ENCODE measurements at regions not wholly inside any gene's neighbourhood (a gene's known extent, or its start where the extent isn't known, plus 50 kb on each side); places are given as distances from the start of the nearest gene placed in this dataset.

- peaks cover 1% of the 10 kb centered on the region for H3K79me1 ChIP-seq (ENCODE audit: low read length)
- no peak overlapping the region for H3K4ac ChIP-seq (ENCODE audit: low read depth, low read length)
- no peak overlapping the region for H4K8ac ChIP-seq (ENCODE audit: low read depth, low read length)
- no peak overlapping the region for H2BK120ac ChIP-seq (ENCODE audit: insufficient read depth, low read length, poor library complexity)
- no CpG with 5 or more reads among the region's 2 CpGs for WGBS (ENCODE audit: extremely low coverage, insufficient coverage, insufficient read length)
- H2BK12ac ChIP-seq (ENCODE audit: low read length) = no peak overlapping the region
- H3K9me3 ChIP-seq (ENCODE audit: insufficient read depth, low read depth, low read length) = no peaks in the 10 kb centered on the region
- H3K23ac ChIP-seq (ENCODE audit: low read length) = no peak overlapping the region
- H3K4me1 ChIP-seq (ENCODE audit: control insufficient read depth in 1 of 2, insufficient read depth in 2 of 2, low read length in 2 of 2) = peaks cover 3 to 9% of the 10 kb centered on the region in 2 experiments
- DNase-seq = no peak
- no peak overlapping the region for H4K12ac ChIP-seq (ENCODE audit: low read depth, low read length)
- no peak overlapping the region for H4K91ac ChIP-seq (ENCODE audit: low read depth, low read length)
- H3K18ac ChIP-seq (ENCODE audit: low read length) = no peak overlapping the region
- no peak overlapping the region for H3K4me2 ChIP-seq (ENCODE audit: low read length)
- peaks cover 2 to 3% of the 10 kb centered on the region in 2 experiments for H3K36me3 ChIP-seq (ENCODE audit: control insufficient read depth in 1 of 2, insufficient read depth in 2 of 2, low read length in 2 of 2)
- H3K9ac ChIP-seq (ENCODE audit: low read length) = no peak overlapping the region
- no peak overlapping the region for H3K4me3 ChIP-seq (ENCODE audit: low read depth, low read length)
- H3K27ac ChIP-seq (ENCODE audit: low read depth, low read length) = no peak overlapping the region
- H3K79me2 ChIP-seq (ENCODE audit: control insufficient read depth, insufficient read depth, low read length, poor library complexity) = no peaks in the 10 kb centered on the region
- no peak overlapping the region for H2AFZ ChIP-seq (ENCODE audit: insufficient read depth, low read length, poor library complexity)
- H3K27me3 ChIP-seq (ENCODE audit: insufficient read depth, low read length) = no peaks in the 10 kb centered on the region
- no peak overlapping the region for H2BK5ac ChIP-seq (ENCODE audit: low read depth, low read length, poor library complexity)
- H3K14ac ChIP-seq (ENCODE audit: low read length) = no peak overlapping the region
- H2AK5ac ChIP-seq (ENCODE audit: low read length) = no peak overlapping the region
These were observed 108.4 kb downstream of the RPL27A start for GRCh38 chr11:8790968-8791367.

DNA sequence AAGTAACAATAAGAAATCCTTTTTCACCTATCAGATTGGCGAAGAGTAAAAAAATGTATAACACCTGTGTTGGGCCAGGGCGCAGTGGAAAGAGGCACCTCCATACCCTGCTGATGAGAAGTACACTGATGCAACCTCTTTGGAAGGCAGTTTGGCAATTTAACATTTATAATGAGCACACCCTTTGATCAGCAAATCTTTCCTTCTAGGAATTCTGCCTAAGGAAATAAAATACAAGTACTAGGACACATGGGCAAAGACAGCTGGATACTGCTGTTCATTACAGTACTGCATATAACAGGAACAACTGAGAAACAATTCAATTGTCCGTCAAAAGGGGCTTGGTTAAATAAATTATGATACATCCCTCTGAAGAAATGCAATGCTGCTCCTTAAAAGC, 110.1 kb downstream of the RPL27A start:
- no peaks in the 10 kb centered on the region for H3K79me2 ChIP-seq (ENCODE audit: control insufficient read depth, insufficient read depth, low read length, poor library complexity)
- H3K14ac ChIP-seq (ENCODE audit: low read length) = no peak overlapping the region
- no peak overlapping the region for H4K8ac ChIP-seq (ENCODE audit: low read depth, low read length)
- no peak overlapping the region for H2AK5ac ChIP-seq (ENCODE audit: low read length)
- no peak overlapping the region for H2AFZ ChIP-seq (ENCODE audit: insufficient read depth, low read length, poor library complexity)
- H3K9me3 ChIP-seq (ENCODE audit: insufficient read depth, low read depth, low read length) = no peaks in the 10 kb centered on the region
- no peak overlapping the region for H3K18ac ChIP-seq (ENCODE audit: low read length)
- H4K12ac ChIP-seq (ENCODE audit: low read depth, low read length) = no peak overlapping the region
- no peak overlapping the region for H2BK12ac ChIP-seq (ENCODE audit: low read length)
- H3K79me1 ChIP-seq (ENCODE audit: low read length) = no peaks in the 10 kb centered on the region
- H3K4me2 ChIP-seq (ENCODE audit: low read length) = no peak overlapping the region
- DNase-seq = no peak
- H3K27ac ChIP-seq (ENCODE audit: low read depth, low read length) = no peak overlapping the region
- no peak overlapping the region for H3K9ac ChIP-seq (ENCODE audit: low read length)
- H2BK120ac ChIP-seq (ENCODE audit: insufficient read depth, low read length, poor library complexity) = no peak overlapping the region
- peaks cover 3 to 9% of the 10 kb centered on the region in 2 experiments for H3K4me1 ChIP-seq (ENCODE audit: control insufficient read depth in 1 of 2, insufficient read depth in 2 of 2, low read length in 2 of 2)
- no peak overlapping the region for H2BK5ac ChIP-seq (ENCODE audit: low read depth, low read length, poor library complexity)
- WGBS (ENCODE audit: extremely low coverage, insufficient coverage, insufficient read length) = no CpG with 5 or more reads among the region's 3 CpGs
- H3K23ac ChIP-seq (ENCODE audit: low read length) = no peak overlapping the region
- no peak overlapping the region for H4K91ac ChIP-seq (ENCODE audit: low read depth, low read length)
- H3K4me3 ChIP-seq (ENCODE audit: low read depth, low read length) = no peak overlapping the region
- no peaks in the 10 kb centered on the region for H3K27me3 ChIP-seq (ENCODE audit: insufficient read depth, low read length)
- H3K36me3 ChIP-seq (ENCODE audit: control insufficient read depth in 1 of 2, insufficient read depth in 2 of 2, low read length in 2 of 2) = peaks cover 0 to 3% of the 10 kb centered on the region in 2 experiments
- no peak overlapping the region for H3K4ac ChIP-seq (ENCODE audit: low read depth, low read length)

- H3K27ac ChIP-seq (ENCODE audit: low read depth, low read length) = no peak overlapping the region
- no peak overlapping the region for H2BK5ac ChIP-seq (ENCODE audit: low read depth, low read length, poor library complexity)
- H3K27me3 ChIP-seq (ENCODE audit: insufficient read depth, low read length) = no peaks in the 10 kb centered on the region
- H3K4me1 ChIP-seq (ENCODE audit: control insufficient read depth in 1 of 2, insufficient read depth in 2 of 2, low read length in 2 of 2) = peaks cover 3 to 9% of the 10 kb centered on the region in 2 experiments
- H2AFZ ChIP-seq (ENCODE audit: insufficient read depth, low read length, poor library complexity) = no peak overlapping the region
- no peak overlapping the region for H2AK5ac ChIP-seq (ENCODE audit: low read length)
- no peak overlapping the region for H2BK120ac ChIP-seq (ENCODE audit: insufficient read depth, low read length, poor library complexity)
- H2BK12ac ChIP-seq (ENCODE audit: low read length) = no peak overlapping the region
- H4K12ac ChIP-seq (ENCODE audit: low read depth, low read length) = no peak overlapping the region
- H4K8ac ChIP-seq (ENCODE audit: low read depth, low read length) = no peak overlapping the region
- H3K4me2 ChIP-seq (ENCODE audit: low read length) = no peak overlapping the region
- no peaks in the 10 kb centered on the region for H3K79me1 ChIP-seq (ENCODE audit: low read length)
- no peak overlapping the region for H3K4me3 ChIP-seq (ENCODE audit: low read depth, low read length)
- WGBS (ENCODE audit: extremely low coverage, insufficient coverage, insufficient read length) = no CpG with 5 or more reads among the region's 4 CpGs
- H3K4ac ChIP-seq (ENCODE audit: low read depth, low read length) = no peak overlapping the region
- H3K9me3 ChIP-seq (ENCODE audit: insufficient read depth, low read depth, low read length) = no peaks in the 10 kb centered on the region
- no peak overlapping the region for H3K9ac ChIP-seq (ENCODE audit: low read length)
- no peaks in the 10 kb centered on the region for H3K79me2 ChIP-seq (ENCODE audit: control insufficient read depth, insufficient read depth, low read length, poor library complexity)
- no peak overlapping the region for H3K14ac ChIP-seq (ENCODE audit: low read length)
- no peak for DNase-seq
- no peak overlapping the region for H4K91ac ChIP-seq (ENCODE audit: low read depth, low read length)
- H3K36me3 ChIP-seq (ENCODE audit: control insufficient read depth in 1 of 2, insufficient read depth in 2 of 2, low read length in 2 of 2) = peaks cover 0 to 3% of the 10 kb centered on the region in 2 experiments
- no peak overlapping the region for H3K18ac ChIP-seq (ENCODE audit: low read length)
- no peak overlapping the region for H3K23ac ChIP-seq (ENCODE audit: low read length)
These were observed 110.7 kb downstream of the RPL27A start for GRCh38 chr11:8793114-8793777.

DNA sequence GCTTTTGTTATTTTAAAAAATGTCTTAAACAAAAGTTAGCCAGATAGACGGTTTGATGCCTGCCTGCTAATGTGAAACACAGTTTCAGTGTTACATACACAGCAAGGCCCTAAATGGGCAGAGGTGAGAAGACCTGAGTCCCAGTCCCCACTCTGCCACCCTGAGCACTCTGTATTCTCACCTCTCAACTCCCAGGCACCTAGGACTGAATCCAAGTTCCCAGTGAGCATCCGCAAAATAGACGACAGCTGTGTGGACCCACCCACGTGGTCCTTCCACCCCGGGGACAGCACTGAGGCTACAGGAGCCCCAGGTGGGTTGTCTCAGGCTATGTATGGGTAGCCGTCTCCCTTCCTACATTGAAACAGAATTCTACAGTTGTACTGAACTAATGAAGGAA, 111.5 kb downstream of the RPL27A start:
- Histone ChIP-seq H3K4me2 (ENCODE audit: low read length) (no peak overlapping the region), H3K9me3 (ENCODE audit: insufficient read depth, low read depth, low read length) (no peaks in the 10 kb centered on the region), H4K8ac (ENCODE audit: low read depth, low read length) (no peak overlapping the region), H2AFZ (ENCODE audit: insufficient read depth, low read length, poor library complexity) (no peak overlapping the region), H3K4me1 (ENCODE audit: control insufficient read depth in 1 of 2, insufficient read depth in 2 of 2, low read length in 2 of 2) (peaks cover 0 to 4% of the 10 kb centered on the region in 2 experiments), H3K79me1 (ENCODE audit: low read length) (no peaks in the 10 kb centered on the region), H3K36me3 (ENCODE audit: control insufficient read depth in 1 of 2, insufficient read depth in 2 of 2, low read length in 2 of 2) (peaks cover 0 to 3% of the 10 kb centered on the region in 2 experiments), H2BK12ac (ENCODE audit: low read length) (no peak overlapping the region), H3K9ac (ENCODE audit: low read length) (no peak overlapping the region), H3K27ac (ENCODE audit: low read depth, low read length) (no peak overlapping the region), H2AK5ac (ENCODE audit: low read length) (no peak overlapping the region), H3K27me3 (ENCODE audit: insufficient read depth, low read length) (no peaks in the 10 kb centered on the region), H3K4me3 (ENCODE audit: low read depth, low read length) (no peak overlapping the region), H2BK120ac (ENCODE audit: insufficient read depth, low read length, poor library complexity) (no peak overlapping the region), H2BK5ac (ENCODE audit: low read depth, low read length, poor library complexity) (no peak overlapping the region), H4K91ac (ENCODE audit: low read depth, low read length) (no peak overlapping the region), H4K12ac (ENCODE audit: low read depth, low read length) (no peak overlapping the region), H3K4ac (ENCODE audit: low read depth, low read length) (no peak overlapping the region), H3K14ac (ENCODE audit: low read length) (no peak overlapping the region), H3K18ac (ENCODE audit: low read length) (no peak overlapping the region), H3K23ac (ENCODE audit: low read length) (no peak overlapping the region), H3K79me2 (ENCODE audit: control insufficient read depth, insufficient read depth, low read length, poor library complexity) (no peaks in the 10 kb centered on the region)
- no peak for DNase-seq
- no CpG with 5 or more reads among the region's 6 CpGs for WGBS (ENCODE audit: extremely low coverage, insufficient coverage, insufficient read length)

All from trophoblast cell (in vitro differentiated cells and primary cell).